GM18499 (cell line): ENCODE measurements at regions not wholly inside any gene's neighbourhood (a gene's known extent, or its start where the extent isn't known, plus 50 kb on each side); places are given as distances from the start of the nearest gene placed in this dataset.

Experiments
- ATAC-seq: cut with Tn5 transposase; IDR thresholded peaks from one replicate; pipeline ENCODE4 v1.9.1; 2021; ENCODE audit warnings: moderate number of reproducible peaks; ENCODE audit not compliant: insufficient read depth, unreplicated experiment

- peak; percentile 66 for ATAC-seq
These were observed 133.0 kb downstream of the ZDHHC21 start for GRCh38 chr9:14560194-14560593.

- ATAC-seq: no peak
These were observed 138.3 kb downstream of the ZDHHC21 start for GRCh38 chr9:14554886-14555285.

GRCh38 chr9:14547245-14548060 lies 145.8 kb downstream of the ZDHHC21 start:
- no peak for ATAC-seq

DNA sequence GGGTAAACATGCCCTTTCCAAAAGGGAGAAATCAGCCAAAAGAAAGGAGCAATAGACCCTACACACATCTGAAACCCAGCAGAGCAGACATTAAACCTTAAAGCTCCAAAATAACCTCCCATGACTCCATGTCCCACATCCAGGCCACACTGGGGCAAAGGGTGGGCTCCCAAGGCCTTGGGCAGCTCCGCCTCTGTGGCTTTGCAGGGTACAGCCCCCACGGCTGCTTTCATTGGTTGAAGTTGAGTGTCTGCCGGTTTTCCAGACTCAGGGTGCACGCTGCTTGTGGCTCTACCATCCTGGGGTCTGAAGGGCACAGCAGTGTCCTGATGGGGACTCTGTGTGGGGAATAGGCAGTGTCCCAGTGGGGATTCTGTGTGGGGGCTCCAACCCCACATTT lies 146.5 kb downstream of the ZDHHC21 start:
- no peak for ATAC-seq

GRCh38 chr9:14542071-14542470 lies 151.2 kb downstream of the ZDHHC21 start:
- ATAC-seq: no peak

GRCh38 chr9:14538526-14538925 lies 154.7 kb downstream of the ZDHHC21 start:
- no peak for ATAC-seq

DNA sequence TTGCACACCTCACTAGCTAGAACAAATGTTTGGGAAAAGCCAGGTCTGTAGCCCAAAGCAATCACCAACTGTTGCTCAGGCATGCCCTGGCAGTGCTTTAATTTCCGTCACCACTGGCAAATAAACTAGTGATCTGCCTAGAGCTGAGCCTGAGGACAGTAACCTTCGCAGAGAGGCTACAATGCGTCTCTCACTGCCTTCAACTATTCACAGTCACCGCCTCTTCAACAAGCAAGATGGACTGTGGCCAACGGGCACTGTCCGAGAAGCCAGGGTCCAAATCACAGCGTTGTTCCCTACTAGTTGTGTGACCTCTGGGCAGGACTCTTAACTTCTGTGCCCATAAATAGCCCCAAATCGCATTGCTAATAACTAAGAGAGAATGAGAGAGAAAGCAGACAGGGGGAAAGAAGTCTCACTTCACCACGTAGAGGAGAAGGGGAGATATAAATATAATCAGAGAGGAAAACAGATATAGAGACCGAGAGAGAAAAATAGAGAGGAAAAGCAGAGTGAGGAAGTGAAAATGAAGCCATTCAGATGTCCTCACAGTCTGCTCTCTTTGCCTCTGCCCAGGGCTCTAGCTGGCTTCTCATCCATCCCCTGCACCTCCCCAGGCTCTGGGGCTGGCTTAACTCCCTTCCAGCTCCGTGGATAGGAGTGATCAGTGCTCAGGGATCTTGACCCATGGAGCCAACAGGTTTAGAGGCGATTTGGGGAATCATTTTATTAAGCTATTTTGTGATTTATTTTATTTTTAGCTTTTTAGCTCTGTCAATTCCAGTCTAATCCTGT lies 157.9 kb downstream of the ZDHHC21 start:
- ATAC-seq: no peak

GRCh38 chr9:14533867-14534640 lies 159.2 kb downstream of the ZDHHC21 start:
- ATAC-seq: no peak

GRCh38 chr9:14532456-14533115 lies 160.6 kb downstream of the ZDHHC21 start:
- no peak for ATAC-seq

- no peak for ATAC-seq
These were observed 161.6 kb downstream of the ZDHHC21 start for GRCh38 chr9:14531341-14532269.

GRCh38 chr9:14530841-14531240 lies 162.4 kb downstream of the ZDHHC21 start:
- no peak for ATAC-seq

GRCh38 chr9:14530366-14530765 lies 162.9 kb downstream of the ZDHHC21 start:
- no peak for ATAC-seq

DNA sequence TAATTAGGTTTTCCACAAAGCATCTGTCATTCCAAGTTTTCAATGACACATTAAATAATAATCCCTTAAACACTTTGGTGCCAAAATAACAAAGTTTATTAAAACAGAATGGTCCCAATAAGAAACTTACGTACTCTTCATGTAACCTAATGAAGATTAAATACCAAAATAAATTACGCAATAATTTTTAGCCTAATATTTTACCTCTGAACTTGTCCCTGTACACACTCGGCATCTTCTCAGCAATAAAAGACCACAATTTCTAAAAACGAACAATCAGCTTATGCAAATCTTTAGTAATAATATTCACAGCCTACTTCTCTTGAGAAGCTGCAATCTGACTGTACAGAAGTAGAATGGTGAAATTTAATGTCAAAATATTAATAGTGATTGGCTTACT lies 163.6 kb downstream of the ZDHHC21 start:
- ATAC-seq: no peak

GRCh38 chr9:14529054-14529453 lies 164.2 kb downstream of the ZDHHC21 start:
- no peak for ATAC-seq

- ATAC-seq: no peak
These were observed 166.7 kb downstream of the ZDHHC21 start for GRCh38 chr9:14526504-14526903.

DNA sequence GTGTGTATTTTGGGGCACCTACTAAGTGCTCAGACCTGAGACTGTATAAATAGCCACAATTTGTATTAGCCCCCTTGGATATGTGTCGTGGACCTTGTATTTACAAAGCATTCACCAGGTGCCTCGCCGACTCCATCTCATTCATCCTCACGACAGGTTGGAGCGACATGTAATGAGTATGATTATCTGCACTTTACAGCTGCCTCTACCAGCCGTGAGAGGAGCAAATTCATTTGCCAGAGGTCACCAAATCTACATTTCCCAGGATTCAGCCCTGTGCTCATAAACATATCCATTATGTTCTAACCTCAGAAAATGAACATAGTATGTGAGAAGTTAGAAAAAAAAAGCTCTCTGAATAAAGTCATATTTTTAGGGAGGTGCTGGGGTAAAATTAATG lies 167.4 kb downstream of the ZDHHC21 start:
- ATAC-seq: no peak

DNA sequence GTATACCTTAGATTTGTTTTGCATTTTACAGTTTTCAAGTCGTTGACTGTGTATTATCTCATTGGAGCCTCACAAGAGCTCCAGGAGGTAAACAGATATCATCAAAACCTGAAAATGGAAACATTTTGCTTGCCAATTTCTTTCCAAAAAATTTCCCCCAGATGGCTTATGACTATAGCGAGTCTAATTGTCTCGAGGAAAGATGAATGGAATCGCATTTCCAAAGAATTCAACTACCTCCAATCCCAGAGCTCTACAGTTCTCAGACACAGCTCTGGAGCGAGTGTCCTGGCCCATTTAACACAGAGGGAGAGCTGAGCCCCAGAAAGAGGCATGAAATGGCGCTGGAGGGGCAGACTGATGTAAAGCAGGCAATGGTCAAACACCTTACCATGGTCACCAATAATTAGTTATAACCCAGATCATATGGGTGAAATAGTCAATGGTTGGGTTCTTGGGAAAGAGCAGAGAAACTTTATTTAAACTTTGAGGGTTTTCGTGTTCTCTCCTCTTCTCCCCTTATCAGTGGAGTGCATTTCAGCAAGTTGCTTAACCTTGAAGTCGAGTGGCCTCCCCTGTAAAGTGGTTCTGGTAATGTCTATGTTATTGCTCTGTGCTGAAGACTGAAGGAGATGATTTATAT lies 168.2 kb downstream of the ZDHHC21 start:
- ATAC-seq: no peak

- no peak for ATAC-seq
These were observed 169.7 kb downstream of the ZDHHC21 start for GRCh38 chr9:14523545-14523944.
